CD8-positive, alpha-beta memory T cell (primary cell): ENCODE measurements at regions not wholly inside any gene's neighbourhood (a gene's known extent, or its start where the extent isn't known, plus 50 kb on each side); places are given as distances from the start of the nearest gene placed in this dataset.

Source experiments
- CTCF ChIA-PET: fragments of 350-600 bp; sonication (Branson Sonifier 250); formaldehyde crosslinking; loops from one replicate; lab custom pipeline; 2021; ENCODE audit warnings: antibody characterized with exemption; lab: Charles Lee
- POLR2A ChIA-PET: fragments of 350-600 bp; sonication (Branson Sonifier 250); formaldehyde crosslinking; loops from one replicate; lab custom pipeline; 2021; ENCODE audit warnings: antibody characterized with exemption; lab: Charles Lee
- DNase-seq, 5 donors: peaks; one replicate each; pipeline versions ENCODE4 v3.0.0 to v3.0.0-alpha.2; 2020 to 2022; ENCODE audit warnings: mixed read lengths in 1 of 5
- H3K27ac ChIP-seq: one replicate; pipeline ENCODE4 v1.7.0; 2013; ENCODE audit warnings: low read depth, mild to moderate bottlenecking, low read length, moderate library complexity
- H3K27me3 ChIP-seq: 2 replicates; pipeline ENCODE4 v1.7.0; 2013; ENCODE audit warnings: low read length, mild to moderate bottlenecking; ENCODE audit not compliant: insufficient read depth, poor library complexity, severe bottlenecking
- H3K36me3 ChIP-seq: 2 replicates; pipeline ENCODE4 v1.7.0; 2013; ENCODE audit warnings: mild to moderate bottlenecking, low read length, moderate library complexity; ENCODE audit not compliant: insufficient read depth
- H3K4me1 ChIP-seq: 2 replicates; pipeline ENCODE4 v1.7.0; 2013; ENCODE audit warnings: mild to moderate bottlenecking, low read length, moderate library complexity; ENCODE audit not compliant: insufficient read depth
- H3K4me3 ChIP-seq: 2 replicates; pipeline ENCODE4 v1.7.0; 2013; ENCODE audit warnings: mild to moderate bottlenecking, low read length
- H3K9me3 ChIP-seq: 2 replicates; pipeline ENCODE4 v1.7.0; 2013; ENCODE audit warnings: mild to moderate bottlenecking, low read length
- H3K27ac Mint-ChIP-seq, 8 donors: one replicate each; pipeline ENCODE4 v1.8.0; 2020 to 2021; ENCODE audit warnings: mixed read lengths in 8 of 8, mild to moderate bottlenecking in 6 of 8, inconsistent platforms in 3 of 8, moderate library complexity in 3 of 8
- H3K27me3 Mint-ChIP-seq, 2 donors: one replicate each; pipeline ENCODE4 v1.8.0; 2020 to 2021; ENCODE audit warnings: mixed read lengths in 2 of 2, mild to moderate bottlenecking in 1 of 2, moderate library complexity in 1 of 2
- H3K36me3 Mint-ChIP-seq, 3 donors: one replicate each; pipeline ENCODE4 v1.8.0; 2020 to 2021; ENCODE audit warnings: mixed read lengths in 3 of 3, inconsistent platforms in 1 of 3, mild to moderate bottlenecking in 1 of 3
- H3K4me1 Mint-ChIP-seq, 3 donors: one replicate each; pipeline ENCODE4 v1.8.0; 2020 to 2021; ENCODE audit warnings: mixed read lengths in 3 of 3, inconsistent platforms in 1 of 3, mild to moderate bottlenecking in 1 of 3
- H3K4me3 Mint-ChIP-seq, 7 donors: one replicate each; pipeline ENCODE4 v1.8.0; 2020 to 2021; ENCODE audit warnings: mixed read lengths in 7 of 7, mild to moderate bottlenecking in 6 of 7, moderate library complexity in 4 of 7, inconsistent platforms in 2 of 7
- H3K9me3 Mint-ChIP-seq, 5 donors: one replicate each; pipeline ENCODE4 v1.8.0; 2020 to 2022; ENCODE audit warnings: mixed read lengths in 5 of 5, mild to moderate bottlenecking in 3 of 5, moderate library complexity in 2 of 5, inconsistent platforms in 1 of 5

DNA sequence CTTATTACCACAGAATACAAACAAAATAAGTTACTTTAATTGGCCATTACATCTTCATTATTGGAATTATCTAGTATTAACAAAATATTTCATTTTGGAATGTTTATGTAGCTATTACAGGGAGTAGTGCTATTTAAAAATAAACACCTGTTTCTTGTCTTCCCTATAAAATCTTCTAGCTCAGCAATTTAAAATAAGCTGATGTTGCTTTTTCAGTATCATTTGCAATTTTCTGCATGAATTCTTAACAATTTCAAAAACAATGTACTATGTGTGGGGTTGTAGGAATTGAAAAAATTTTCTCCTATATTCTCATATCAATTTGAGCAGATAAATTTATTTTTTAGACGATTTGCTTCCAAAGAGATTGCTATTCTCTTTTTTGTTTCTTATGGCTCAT is 1251.3 kb upstream of the CRIM1 start:
- H3K27me3 Mint-ChIP-seq, result no peaks in the 10 kb centered on the region
- no peak overlapping the region for H3K4me3 ChIP-seq
- no peaks in the 10 kb centered on the region for H3K36me3 Mint-ChIP-seq
- ChIA-PET POLR2A (no interaction called here), CTCF (no interaction called here)
- DNase-seq, result no peak
- no peaks in the 10 kb centered on the region for H3K36me3 ChIP-seq
- no peaks in the 10 kb centered on the region for H3K4me1 ChIP-seq
- peaks cover 0 to 16% (median 0%) of the 10 kb centered on the region in 5 donors for H3K9me3 Mint-ChIP-seq
- no peaks in the 10 kb centered on the region for H3K27me3 ChIP-seq
- no peaks in the 10 kb centered on the region for H3K9me3 ChIP-seq
- no peaks in the 10 kb centered on the region for H3K4me1 Mint-ChIP-seq
- H3K27ac Mint-ChIP-seq, result no peak overlapping the region
- no peak overlapping the region for H3K27ac ChIP-seq
- no peak overlapping the region for H3K4me3 Mint-ChIP-seq

DNA sequence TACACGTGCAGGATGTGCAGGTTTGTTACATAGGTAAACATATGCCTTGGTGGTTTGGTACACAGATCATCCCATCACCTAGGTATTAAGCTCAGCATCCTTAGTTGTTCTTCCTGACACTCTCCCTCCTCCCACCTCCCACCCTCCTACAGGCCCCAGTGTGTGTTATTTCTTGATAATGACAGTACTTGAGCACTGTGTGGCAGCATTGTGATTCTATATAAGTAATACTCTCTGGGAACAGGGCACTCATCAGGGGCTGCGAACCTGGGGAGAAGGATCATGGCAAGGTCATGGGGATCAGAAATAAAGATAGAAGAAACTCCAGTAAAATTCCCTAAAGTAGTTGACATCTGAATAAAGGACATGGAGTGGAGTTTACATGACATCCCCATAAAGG is 1256.2 kb upstream of the CRIM1 start:
- Histone ChIP-seq H3K36me3 (no peaks in the 10 kb centered on the region), H3K4me3 (no peak overlapping the region), H3K27me3 (no peaks in the 10 kb centered on the region), H3K27ac (no peak overlapping the region), H3K4me1 (no peaks in the 10 kb centered on the region), H3K9me3 (no peaks in the 10 kb centered on the region)
- no peaks in the 10 kb centered on the region for H3K36me3 Mint-ChIP-seq
- H3K9me3 Mint-ChIP-seq, result peaks cover 0 to 16% (median 2%) of the 10 kb centered on the region in 5 donors
- ChIA-PET CTCF (no interaction called here), POLR2A (no interaction called here)
- no peaks in the 10 kb centered on the region for H3K4me1 Mint-ChIP-seq
- H3K27me3 Mint-ChIP-seq, result no peaks in the 10 kb centered on the region
- no peak overlapping the region for H3K27ac Mint-ChIP-seq
- H3K4me3 Mint-ChIP-seq, result no peak overlapping the region
- DNase-seq, result no peak

GRCh38 chr2:35082072-35082471 is 1273.5 kb upstream of the CRIM1 start:
- no peaks in the 10 kb centered on the region for H3K4me1 ChIP-seq
- DNase-seq, result no peak
- Mint-ChIP-seq H3K27me3 (no peaks in the 10 kb centered on the region), H3K4me1 (no peaks in the 10 kb centered on the region), H3K4me3 (no peak overlapping the region), H3K36me3 (no peaks in the 10 kb centered on the region), H3K27ac (no peak overlapping the region), H3K9me3 (peaks cover 2 to 15% (median 5%) of the 10 kb centered on the region in 5 donors)
- H3K27ac ChIP-seq, result no peak overlapping the region
- no peaks in the 10 kb centered on the region for H3K27me3 ChIP-seq
- no peaks in the 10 kb centered on the region for H3K36me3 ChIP-seq
- H3K4me3 ChIP-seq, result no peak overlapping the region
- ChIA-PET POLR2A (no interaction called here), CTCF (no interaction called here)
- no peaks in the 10 kb centered on the region for H3K9me3 ChIP-seq

DNA sequence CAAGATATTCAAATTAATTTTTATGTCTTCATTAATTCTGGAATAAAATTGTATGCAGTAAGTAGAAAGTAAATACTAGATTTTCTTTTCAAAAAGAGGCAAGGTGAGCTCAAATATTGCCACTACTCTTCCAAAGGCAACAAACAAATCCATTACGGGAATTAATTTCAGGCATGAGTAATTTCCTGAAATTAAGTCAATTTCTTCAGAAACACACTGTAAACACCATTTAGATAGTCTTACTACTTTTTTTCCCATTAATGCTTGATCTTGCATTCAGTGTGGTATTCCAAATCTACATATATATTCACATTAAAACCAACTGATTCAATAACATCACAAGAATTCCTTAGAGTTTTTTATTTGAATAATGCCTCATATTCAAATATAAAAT is 1274.0 kb upstream of the CRIM1 start:
- CTCF ChIA-PET, result no interaction called here
- Mint-ChIP-seq H3K4me1 (no peaks in the 10 kb centered on the region), H3K36me3 (no peaks in the 10 kb centered on the region), H3K4me3 (no peak overlapping the region), H3K27ac (no peak overlapping the region), H3K9me3 (peaks cover 0 to 13% (median 4%) of the 10 kb centered on the region in 5 donors), H3K27me3 (no peaks in the 10 kb centered on the region)
- H3K4me3 ChIP-seq, result no peak overlapping the region
- no peaks in the 10 kb centered on the region for H3K9me3 ChIP-seq
- POLR2A ChIA-PET, result no interaction called here
- DNase-seq, result no peak
- H3K27ac ChIP-seq, result no peak overlapping the region
- H3K4me1 ChIP-seq, result no peaks in the 10 kb centered on the region
- H3K36me3 ChIP-seq, result no peaks in the 10 kb centered on the region
- H3K27me3 ChIP-seq, result no peaks in the 10 kb centered on the region

DNA sequence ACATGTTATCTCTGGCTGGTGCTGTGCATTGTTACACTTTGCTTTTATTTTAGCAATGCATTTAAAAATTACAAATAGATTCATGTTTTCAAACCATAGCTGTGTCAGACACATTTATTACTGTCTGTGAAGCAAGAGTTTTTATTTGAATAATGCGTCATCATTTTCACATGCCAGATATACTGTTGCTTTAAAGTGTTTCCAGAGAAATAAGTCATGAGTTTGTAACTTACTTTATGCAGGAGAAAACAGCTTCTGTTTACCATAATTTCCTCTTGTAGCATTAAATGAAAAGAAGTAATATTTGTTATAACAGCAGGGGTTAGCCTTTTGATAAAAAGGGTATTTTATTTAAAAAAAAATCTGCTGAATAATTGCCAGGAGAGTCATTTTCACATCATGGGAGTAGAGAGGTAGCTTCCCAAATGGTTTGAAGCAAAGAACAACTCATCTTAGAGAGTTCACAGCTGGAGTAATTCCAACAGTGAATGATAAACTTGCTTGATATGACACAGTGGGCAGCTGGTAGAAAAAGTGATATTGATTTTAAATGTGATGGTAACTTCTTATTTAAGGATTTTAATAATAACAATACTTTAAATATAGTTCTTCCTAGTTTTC is 1274.5 kb upstream of the CRIM1 start:
- Histone ChIP-seq H3K36me3 (no peaks in the 10 kb centered on the region), H3K4me1 (no peaks in the 10 kb centered on the region), H3K4me3 (no peak overlapping the region), H3K27me3 (no peaks in the 10 kb centered on the region), H3K27ac (no peak overlapping the region), H3K9me3 (no peaks in the 10 kb centered on the region)
- Mint-ChIP-seq H3K27ac (no peak overlapping the region), H3K27me3 (no peaks in the 10 kb centered on the region), H3K36me3 (no peaks in the 10 kb centered on the region), H3K4me3 (no peak overlapping the region), H3K4me1 (no peaks in the 10 kb centered on the region), H3K9me3 (peaks cover 0 to 8% (median 0%) of the 10 kb centered on the region in 5 donors)
- no peak for DNase-seq
- ChIA-PET POLR2A (no interaction called here), CTCF (no interaction called here)

GRCh38 chr2:35080231-35080910 is 1275.2 kb upstream of the CRIM1 start:
- ChIA-PET CTCF (no interaction called here), POLR2A (no interaction called here)
- Histone ChIP-seq H3K27ac (no peak overlapping the region), H3K36me3 (no peaks in the 10 kb centered on the region), H3K9me3 (no peaks in the 10 kb centered on the region), H3K27me3 (no peaks in the 10 kb centered on the region), H3K4me1 (no peaks in the 10 kb centered on the region), H3K4me3 (no peak overlapping the region)
- Mint-ChIP-seq H3K4me3 (no peak overlapping the region), H3K36me3 (no peaks in the 10 kb centered on the region), H3K4me1 (no peaks in the 10 kb centered on the region), H3K27me3 (no peaks in the 10 kb centered on the region), H3K27ac (no peak overlapping the region), H3K9me3 (peaks cover 0 to 4% (median 0%) of the 10 kb centered on the region in 5 donors)
- DNase-seq, result no peak

DNA sequence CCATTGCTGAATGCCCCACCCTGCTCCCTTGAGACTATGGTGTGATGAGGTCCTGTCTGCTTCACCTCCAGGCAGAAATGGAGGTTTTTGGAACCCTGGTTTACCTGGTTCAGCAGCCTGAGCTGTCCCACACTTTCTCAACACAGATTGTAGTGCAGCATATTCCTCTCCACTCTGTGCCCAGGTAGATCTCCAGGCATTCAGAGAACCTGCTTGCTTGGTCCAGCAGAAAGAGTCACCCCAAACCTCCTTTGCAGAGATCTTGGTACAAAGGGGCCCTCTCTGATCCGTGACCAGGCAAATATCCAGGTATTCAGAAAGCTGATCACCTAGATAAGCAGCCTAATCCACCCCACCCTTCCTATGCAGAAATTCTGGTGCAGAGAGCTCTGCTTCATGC is 1288.2 kb upstream of the CRIM1 start:
- no peak overlapping the region for H3K4me3 ChIP-seq
- H3K27me3 ChIP-seq, result no peaks in the 10 kb centered on the region
- H3K27me3 Mint-ChIP-seq, result no peaks in the 10 kb centered on the region
- POLR2A ChIA-PET, result no interaction called here
- no peaks in the 10 kb centered on the region for H3K4me1 Mint-ChIP-seq
- H3K4me1 ChIP-seq, result no peaks in the 10 kb centered on the region
- no peak overlapping the region for H3K27ac ChIP-seq
- peaks cover 11 to 50% (median 15%) of the 10 kb centered on the region in 5 donors for H3K9me3 Mint-ChIP-seq
- CTCF ChIA-PET, result no interaction called here
- no peaks in the 10 kb centered on the region for H3K9me3 ChIP-seq
- H3K4me3 Mint-ChIP-seq, result no peak overlapping the region
- H3K27ac Mint-ChIP-seq, result no peak overlapping the region
- DNase-seq, result no peak
- H3K36me3 ChIP-seq, result no peaks in the 10 kb centered on the region
- no peaks in the 10 kb centered on the region for H3K36me3 Mint-ChIP-seq

- Mint-ChIP-seq H3K4me3 (no peak overlapping the region), H3K27ac (no peak overlapping the region), H3K4me1 (no peaks in the 10 kb centered on the region), H3K36me3 (no peaks in the 10 kb centered on the region), H3K27me3 (no peaks in the 10 kb centered on the region), H3K9me3 (peaks cover 7 to 40% (median 10%) of the 10 kb centered on the region in 5 donors)
- DNase-seq, result no peak
- CTCF ChIA-PET, result no interaction called here
- no peaks in the 10 kb centered on the region for H3K9me3 ChIP-seq
- H3K27me3 ChIP-seq, result no peaks in the 10 kb centered on the region
- POLR2A ChIA-PET, result no interaction called here
- H3K4me3 ChIP-seq, result no peak overlapping the region
- H3K27ac ChIP-seq, result no peak overlapping the region
- no peaks in the 10 kb centered on the region for H3K36me3 ChIP-seq
- no peaks in the 10 kb centered on the region for H3K4me1 ChIP-seq
These were observed 1291.7 kb upstream of the CRIM1 start for GRCh38 chr2:35063836-35064235.
